Upper lobe of left lung (tissue), 4 donors: ENCODE measurements at regions not wholly inside any gene's neighbourhood (a gene's known extent, or its start where the extent isn't known, plus 50 kb on each side); places are given as distances from the start of the nearest gene placed in this dataset.

Experiments
- CTCF ChIP-seq, 6 experiments: fragments of 450-650 bp in 4 of 6; fragments of 200-600 bp in 2 of 6; sonication (generic) in 2 of 6; IDR thresholded peaks; one replicate each; pipeline ENCODE4 v1.5.1; 2016 to 2019; ENCODE audit warnings: antibody characterized with exemption in 6 of 6
- EP300 ChIP-seq, 4 donors: sonication (generic); formaldehyde crosslinking; IDR thresholded peaks; one replicate each; pipeline ENCODE4 v1.5.1; 2017; ENCODE audit warnings: antibody characterized with exemption in 4 of 4, control low read depth in 2 of 4
- POLR2A ChIP-seq, 4 donors: fragments of 450-650 bp; IDR thresholded peaks; one replicate each; pipeline ENCODE4 v1.5.1; 2016 to 2017; ENCODE audit warnings: antibody characterized with exemption in 4 of 4, mild to moderate bottlenecking in 2 of 4
- POLR2AphosphoS5 ChIP-seq, 2 donors: sonication (generic); formaldehyde crosslinking; IDR thresholded peaks; one replicate each; pipeline ENCODE4 v1.5.1; 2017; ENCODE audit warnings: antibody characterized with exemption in 2 of 2

- TF ChIP-seq CTCF (IDR thresholded peaks at IDR 0.05) (no peak), POLR2AphosphoS5 (IDR thresholded peaks at IDR 0.05) (no peak), POLR2A (IDR thresholded peaks at IDR 0.05) (no peak), EP300 (IDR thresholded peaks at IDR 0.05) (no peak)
These were observed 504.3 kb downstream of the COG6 start for GRCh38 chr13:40159736-40160135.
